Liver (tissue), 3 donors: ENCODE measurements at regions not wholly inside any gene's neighbourhood (a gene's known extent, or its start where the extent isn't known, plus 50 kb on each side); places are given as distances from the start of the nearest gene placed in this dataset.

Experiments
- CTCF ChIP-seq: fragments of 150-350 bp; IDR thresholded peaks from 2 replicates; pipeline ENCODE4 v1.5.1; 2017; ENCODE audit warnings: improper control_type of control experiment, low read depth, low read length; ENCODE audit not compliant: missing input control
- EGR1 ChIP-seq, 2 donors: IDR thresholded peaks; 2 replicates each; pipeline ENCODE4 v1.6.1; 2016 to 2018; ENCODE audit warnings: antibody characterized with exemption in 2 of 2, low read depth in 2 of 2
- MAX ChIP-seq: IDR thresholded peaks from 2 replicates; pipeline ENCODE4 v1.6.1; 2016; ENCODE audit warnings: antibody characterized with exemption
- REST ChIP-seq: IDR thresholded peaks from 2 replicates; pipeline ENCODE4 v1.6.1; 2016; ENCODE audit warnings: antibody characterized with exemption, mild to moderate bottlenecking
- YY1 ChIP-seq: IDR thresholded peaks from 2 replicates; pipeline ENCODE4 v1.6.1; 2016; ENCODE audit warnings: antibody characterized with exemption, mild to moderate bottlenecking
- TF ChIP-seq, protein P1 (sequence below): IDR thresholded peaks from 2 replicates; pipeline ENCODE4 v1.6.1; 2016; ENCODE audit warnings: antibody characterized with exemption
- donor health status: healthy.
- donor health status: healthy.

DNA sequence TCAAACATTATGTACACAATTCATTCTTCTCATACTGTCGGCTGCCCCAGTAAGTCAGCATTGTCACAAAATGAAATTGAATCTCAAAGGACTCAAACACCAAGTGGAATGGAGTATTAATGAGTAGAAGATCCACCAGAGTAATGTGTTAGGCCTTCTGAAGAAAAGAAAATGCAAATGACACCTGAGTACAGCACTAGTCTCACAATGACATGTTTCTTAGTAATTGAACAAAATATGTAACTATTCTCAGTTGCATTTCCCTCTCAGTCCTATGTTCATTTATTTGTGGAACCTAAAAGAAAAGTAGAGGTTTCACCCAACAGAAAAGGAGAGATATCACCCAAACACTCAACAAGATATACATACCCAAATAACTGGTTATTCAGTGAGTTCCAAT is 283.9 kb upstream of the THBS1 start:
- no peak for TF ChIP-seq CTCF
- no peak for TF ChIP-seq YY1
- TF ChIP-seq REST, result no peak
- TF ChIP-seq, protein P1, sequence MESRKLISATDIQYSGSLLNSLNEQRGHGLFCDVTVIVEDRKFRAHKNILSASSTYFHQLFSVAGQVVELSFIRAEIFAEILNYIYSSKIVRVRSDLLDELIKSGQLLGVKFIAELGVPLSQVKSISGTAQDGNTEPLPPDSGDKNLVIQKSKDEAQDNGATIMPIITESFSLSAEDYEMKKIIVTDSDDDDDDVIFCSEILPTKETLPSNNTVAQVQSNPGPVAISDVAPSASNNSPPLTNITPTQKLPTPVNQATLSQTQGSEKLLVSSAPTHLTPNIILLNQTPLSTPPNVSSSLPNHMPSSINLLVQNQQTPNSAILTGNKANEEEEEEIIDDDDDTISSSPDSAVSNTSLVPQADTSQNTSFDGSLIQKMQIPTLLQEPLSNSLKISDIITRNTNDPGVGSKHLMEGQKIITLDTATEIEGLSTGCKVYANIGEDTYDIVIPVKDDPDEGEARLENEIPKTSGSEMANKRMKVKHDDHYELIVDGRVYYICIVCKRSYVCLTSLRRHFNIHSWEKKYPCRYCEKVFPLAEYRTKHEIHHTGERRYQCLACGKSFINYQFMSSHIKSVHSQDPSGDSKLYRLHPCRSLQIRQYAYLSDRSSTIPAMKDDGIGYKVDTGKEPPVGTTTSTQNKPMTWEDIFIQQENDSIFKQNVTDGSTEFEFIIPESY, result no peak
- no peak for TF ChIP-seq MAX
- TF ChIP-seq EGR1 (IDR thresholded peaks at IDR 0.05; ENCODE audit: low read depth in 2 of 2), result no peak
